Right atrium auricular region (tissue), 2 donors: ENCODE measurements at regions not wholly inside any gene's neighbourhood (a gene's known extent, or its start where the extent isn't known, plus 50 kb on each side); places are given as distances from the start of the nearest gene placed in this dataset.

Experiments used
- DNase-seq: peaks from one replicate; pipeline ENCODE4 v3.0.0-alpha.2; 2019; ENCODE audit warnings: low spot score
- H3K27ac ChIP-seq, 2 donors: fragments of 200-600 bp; sonication (generic); 1 replicate in 1 of 2; 2 replicates in 1 of 2; pipeline ENCODE4 v1.5.1; 2016 to 2019
- H3K27me3 ChIP-seq, 2 donors: fragments of 200-600 bp; sonication (generic); one replicate each; pipeline versions ENCODE4 v1.5.1 to v1.6.0; 2017 to 2019
- H3K36me3 ChIP-seq: fragments of 200-600 bp; sonication (generic); one replicate; pipeline ENCODE4 v1.5.1; 2016
- H3K4me1 ChIP-seq, 2 donors: fragments of 200-600 bp; sonication (generic); one replicate each; pipeline versions ENCODE4 v1.5.1 to v1.6.0; 2017 to 2019
- H3K4me3 ChIP-seq, 2 donors: fragments of 200-600 bp; sonication (generic); 1 replicate in 1 of 2; 2 replicates in 1 of 2; pipeline ENCODE4 v1.5.1; 2017 to 2019; ENCODE audit warnings: mild to moderate bottlenecking in 1 of 2, moderate library complexity in 1 of 2
- H3K9me3 ChIP-seq, 2 donors: fragments of 200-600 bp; sonication (generic); one replicate each; pipeline ENCODE4 v1.5.1; 2019
- CTCF ChIP-seq, 2 donors: fragments of 200-600 bp; sonication (generic); IDR thresholded peaks; one replicate each; pipeline ENCODE4 v1.5.1; 2019; ENCODE audit warnings: antibody characterized with exemption in 2 of 2

DNA sequence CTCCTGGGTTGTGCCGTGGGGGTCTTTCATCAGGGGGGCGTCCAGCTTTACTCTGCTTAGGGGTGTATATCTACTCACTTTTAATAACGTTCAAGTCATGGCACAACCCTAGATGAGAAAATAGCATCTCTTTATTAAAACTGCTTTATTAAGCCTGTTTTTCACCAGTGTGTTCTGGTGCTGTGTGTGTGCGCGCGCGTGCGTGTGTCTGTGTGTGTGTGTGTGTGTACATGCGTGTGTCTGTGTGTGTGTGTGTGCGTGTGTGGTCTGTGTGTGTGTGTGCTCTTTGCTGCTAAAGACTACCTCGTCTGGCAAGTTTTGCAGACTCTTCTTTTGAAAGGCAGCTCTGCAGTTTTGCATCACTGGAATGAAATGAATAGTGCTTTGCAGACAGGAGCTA is 390.9 kb upstream of the MKI67 start:
- TF ChIP-seq CTCF (IDR thresholded peaks at IDR 0.05), result no peak
- no peaks in the 10 kb centered on the region for H3K27me3 ChIP-seq

DNA sequence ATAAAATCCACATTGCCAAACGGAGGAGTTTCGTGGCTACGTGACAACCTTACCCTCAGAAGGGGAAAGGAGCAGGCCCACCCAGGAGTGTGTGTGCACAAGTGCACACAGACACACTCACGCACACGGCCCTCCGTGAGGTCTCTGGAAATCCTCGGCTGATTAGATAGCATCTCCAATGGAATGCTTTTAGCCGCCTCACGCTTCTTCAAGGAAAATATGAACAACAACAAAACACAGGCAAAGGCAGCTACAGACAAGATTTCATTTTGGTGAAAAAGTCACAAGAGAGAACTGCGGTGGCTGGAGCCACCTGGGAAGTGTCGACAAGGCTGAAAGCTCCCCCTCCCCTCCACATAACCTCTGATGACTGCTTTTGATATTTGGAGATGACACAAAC is 391.8 kb upstream of the MKI67 start:
- no peak for DNase-seq
- H3K36me3 ChIP-seq, result no peaks in the 10 kb centered on the region
- H3K9me3 ChIP-seq, result no peaks in the 10 kb centered on the region
- no peak overlapping the region for H3K4me3 ChIP-seq
- no peaks in the 10 kb centered on the region for H3K27me3 ChIP-seq
- H3K4me1 ChIP-seq, result no peaks in the 10 kb centered on the region
- no peak for TF ChIP-seq CTCF (IDR thresholded peaks at IDR 0.05)
- H3K27ac ChIP-seq, result no peak overlapping the region

More for the DNA sequence above, 390.9 kb upstream of the MKI67 start:
- Histone ChIP-seq H3K4me3 (no peak overlapping the region), H3K27ac (no peak overlapping the region), H3K36me3 (no peaks in the 10 kb centered on the region), H3K4me1 (no peaks in the 10 kb centered on the region), H3K9me3 (no peaks in the 10 kb centered on the region)
- no peak for DNase-seq

DNA sequence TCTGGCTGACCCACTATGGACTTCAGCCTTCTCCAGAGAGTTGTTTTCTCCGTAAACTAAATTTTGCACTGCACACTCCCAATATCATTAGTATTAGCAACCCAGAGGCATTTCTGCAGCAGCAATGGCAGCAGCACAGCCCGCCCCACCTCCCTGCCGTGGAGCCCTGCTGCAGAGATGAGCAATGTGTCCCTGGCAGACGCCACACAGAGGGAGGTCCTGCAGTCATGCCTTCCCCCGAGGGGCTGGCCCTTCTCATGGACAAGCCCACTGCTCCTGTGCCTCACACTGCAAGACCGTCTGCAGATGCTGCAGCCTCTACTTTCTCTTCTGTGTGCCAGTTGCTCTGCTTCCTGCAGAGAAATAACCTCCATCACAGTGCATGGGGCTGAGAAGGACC is 393.4 kb upstream of the MKI67 start:
- no peaks in the 10 kb centered on the region for H3K9me3 ChIP-seq
- peaks cover 0 to 2% of the 10 kb centered on the region in 2 donors for H3K4me1 ChIP-seq
- DNase-seq, result no peak
- no peak for TF ChIP-seq CTCF (IDR thresholded peaks at IDR 0.05)
- no peak overlapping the region for H3K4me3 ChIP-seq
- no peaks in the 10 kb centered on the region for H3K36me3 ChIP-seq
- H3K27ac ChIP-seq, result no peak overlapping the region
- no peaks in the 10 kb centered on the region for H3K27me3 ChIP-seq

- no peak for DNase-seq
- no peaks in the 10 kb centered on the region for H3K36me3 ChIP-seq
- no peak for TF ChIP-seq CTCF (IDR thresholded peaks at IDR 0.05)
- H3K4me3 ChIP-seq, result no peak overlapping the region
- peaks cover 0 to 8% of the 10 kb centered on the region in 2 donors for H3K4me1 ChIP-seq
- H3K27me3 ChIP-seq, result no peaks in the 10 kb centered on the region
- H3K9me3 ChIP-seq, result no peaks in the 10 kb centered on the region
- no peak overlapping the region for H3K27ac ChIP-seq
Measured at GRCh38 chr10:128520211-128520815, 394.1 kb upstream of the MKI67 start.

DNA sequence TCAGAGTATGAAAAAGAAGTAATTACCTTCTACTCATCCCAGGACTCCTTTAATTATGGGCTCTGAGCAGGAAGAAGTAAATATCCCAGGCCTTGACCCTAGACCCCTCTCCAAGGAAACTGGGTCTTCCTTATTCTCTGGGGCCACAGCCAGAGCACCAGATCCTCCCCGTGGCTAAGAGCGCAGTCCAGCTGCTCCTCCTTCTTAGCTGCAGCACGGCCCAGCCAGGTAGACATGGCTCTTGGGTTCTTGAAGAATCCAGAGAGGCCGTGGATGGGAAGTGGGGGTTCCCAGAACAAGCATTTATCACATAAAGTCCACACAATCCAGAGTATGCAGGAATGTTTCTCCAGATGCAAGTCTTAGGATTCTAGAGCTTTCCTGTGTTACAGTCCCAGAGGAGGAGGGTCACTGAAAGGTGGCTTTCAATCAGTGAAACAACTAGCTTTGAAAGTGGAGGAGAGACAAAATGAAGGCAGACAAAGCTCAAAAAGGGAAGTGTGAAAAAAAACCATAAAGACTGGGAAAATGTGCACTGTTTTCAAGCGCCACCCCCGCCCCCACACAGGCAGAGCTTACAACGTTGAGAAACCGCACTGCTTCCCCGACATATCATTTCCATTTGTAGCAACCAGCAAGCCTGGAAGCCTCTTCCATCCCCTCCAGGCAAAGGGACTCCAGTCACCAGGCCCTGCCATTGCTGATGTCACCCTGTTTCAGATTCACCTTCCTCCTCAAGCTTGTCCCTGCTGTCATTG is 396.5 kb upstream of the MKI67 start:
- no peak for TF ChIP-seq CTCF (IDR thresholded peaks at IDR 0.05)
- Histone ChIP-seq H3K27ac (no peak overlapping the region), H3K27me3 (no peaks in the 10 kb centered on the region), H3K4me3 (no peak overlapping the region), H3K4me1 (peaks cover 0 to 8% of the 10 kb centered on the region in 2 donors), H3K9me3 (no peaks in the 10 kb centered on the region), H3K36me3 (no peaks in the 10 kb centered on the region)
- DNase-seq, result no peak
